CD4-positive, CD25-positive, alpha-beta regulatory T cell (primary cell): ENCODE measurements at regions not wholly inside any gene's neighbourhood (a gene's known extent, or its start where the extent isn't known, plus 50 kb on each side); places are given as distances from the start of the nearest gene placed in this dataset.

ENCODE experiments used
- ATAC-seq, 2 donors: fragments of 150-1000 bp; cut with Tn5 transposase; one replicate each; pipeline ENCODE4 v1.10.0; 2021; ENCODE audit warnings: low read depth in 2 of 2, moderate number of reproducible peaks in 2 of 2, moderate library complexity in 1 of 2
- DNase-seq, 3 donors: peaks; one replicate each; pipeline versions ENCODE4 v3.0.0 to v3.0.0-alpha.2; 2012 to 2022; ENCODE audit warnings: mixed read lengths in 1 of 3
- H3K27ac ChIP-seq: one replicate; pipeline ENCODE4 v1.7.0; 2013; ENCODE audit warnings: mild to moderate bottlenecking, low read length; ENCODE audit not compliant: insufficient read depth, poor library complexity, severe bottlenecking
- H3K27me3 ChIP-seq: one replicate; pipeline ENCODE4 v1.7.0; 2013; ENCODE audit warnings: low read length; ENCODE audit not compliant: control insufficient read depth, insufficient read depth
- H3K36me3 ChIP-seq: one replicate; pipeline ENCODE4 v1.7.0; 2013; ENCODE audit warnings: mild to moderate bottlenecking, low read length, moderate library complexity; ENCODE audit not compliant: control insufficient read depth, insufficient read depth
- H3K4me1 ChIP-seq: 2 replicates; pipeline ENCODE4 v1.7.0; 2013; ENCODE audit warnings: mild to moderate bottlenecking, low read length; ENCODE audit not compliant: insufficient read depth, control insufficient read depth, poor library complexity, severe bottlenecking
- H3K4me3 ChIP-seq: one replicate; pipeline ENCODE4 v1.7.0; 2013; ENCODE audit warnings: low read depth, mild to moderate bottlenecking, low read length, moderate library complexity
- H3K9me3 ChIP-seq, 2 experiments: 1 replicate in 1 of 2; 2 replicates in 1 of 2; pipeline ENCODE4 v1.7.0; 2013; ENCODE audit warnings: low read length in 2 of 2, mild to moderate bottlenecking in 1 of 2, moderate library complexity in 1 of 2; ENCODE audit not compliant: control insufficient read depth in 2 of 2
- H3K27ac Mint-ChIP-seq, 3 donors: one replicate each; pipeline ENCODE4 v1.8.0; 2020 to 2022; ENCODE audit warnings: mild to moderate bottlenecking in 3 of 3, mixed read lengths in 3 of 3, moderate library complexity in 2 of 3
- H3K27me3 Mint-ChIP-seq: one replicate; pipeline ENCODE4 v1.8.0; 2022; ENCODE audit warnings: mild to moderate bottlenecking, mixed read lengths
- H3K36me3 Mint-ChIP-seq: one replicate; pipeline ENCODE4 v1.8.0; 2020; ENCODE audit warnings: mixed read lengths
- H3K4me1 Mint-ChIP-seq, 4 donors: one replicate each; pipeline ENCODE4 v1.8.0; 2020 to 2022; ENCODE audit warnings: mixed read lengths in 4 of 4, mild to moderate bottlenecking in 1 of 4
- H3K4me3 Mint-ChIP-seq, 4 donors: one replicate each; pipeline ENCODE4 v1.8.0; 2020 to 2022; ENCODE audit warnings: mild to moderate bottlenecking in 4 of 4, mixed read lengths in 4 of 4, moderate library complexity in 3 of 4
- H3K9me3 Mint-ChIP-seq, 7 donors: one replicate each; pipeline ENCODE4 v1.8.0; 2020 to 2022; ENCODE audit warnings: mixed read lengths in 7 of 7, mild to moderate bottlenecking in 3 of 7, moderate library complexity in 2 of 7

GRCh38 chr4:100023800-100024199 lies 73.7 kb upstream of the H2AZ1 start:
- no peaks in the 10 kb centered on the region for H3K36me3 ChIP-seq
- H3K4me1 ChIP-seq = no peaks in the 10 kb centered on the region
- Mint-ChIP-seq H3K4me3 (no peak overlapping the region), H3K9me3 (peaks cover 0 to 2% (median 0%) of the 10 kb centered on the region in 7 donors), H3K36me3 (no peaks in the 10 kb centered on the region), H3K4me1 (no peaks in the 10 kb centered on the region), H3K27ac (no peak overlapping the region), H3K27me3 (peaks cover 12% of the 10 kb centered on the region)
- peaks cover 3% of the 10 kb centered on the region for H3K27me3 ChIP-seq
- no peaks in the 10 kb centered on the region for H3K9me3 ChIP-seq
- no peak overlapping the region for H3K27ac ChIP-seq
- ATAC-seq (no peak), DNase-seq (no peak)
- H3K4me3 ChIP-seq = no peak overlapping the region

GRCh38 chr4:100022792-100023222 lies 72.7 kb upstream of the H2AZ1 start:
- Mint-ChIP-seq H3K9me3 (peaks cover 0 to 2% (median 0%) of the 10 kb centered on the region in 7 donors), H3K27me3 (peaks cover 12% of the 10 kb centered on the region), H3K27ac (no peak overlapping the region), H3K36me3 (no peaks in the 10 kb centered on the region), H3K4me1 (no peaks in the 10 kb centered on the region), H3K4me3 (no peak overlapping the region)
- ATAC-seq = no peak
- H3K36me3 ChIP-seq = no peaks in the 10 kb centered on the region
- H3K27ac ChIP-seq = no peak overlapping the region
- no peak overlapping the region for H3K4me3 ChIP-seq
- peaks cover 5% of the 10 kb centered on the region for H3K27me3 ChIP-seq
- H3K4me1 ChIP-seq = no peaks in the 10 kb centered on the region
- no peak for DNase-seq
- H3K9me3 ChIP-seq = no peaks in the 10 kb centered on the region

- H3K27me3 ChIP-seq = peaks cover 5% of the 10 kb centered on the region
- no peaks in the 10 kb centered on the region for H3K36me3 Mint-ChIP-seq
- no peaks in the 10 kb centered on the region for H3K4me1 ChIP-seq
- no peaks in the 10 kb centered on the region for H3K9me3 ChIP-seq
- no peak overlapping the region for H3K27ac ChIP-seq
- H3K36me3 ChIP-seq = no peaks in the 10 kb centered on the region
- H3K27ac Mint-ChIP-seq = no peak overlapping the region
- H3K4me3 ChIP-seq = no peak overlapping the region
- no peaks in the 10 kb centered on the region for H3K4me1 Mint-ChIP-seq
- ATAC-seq (no peak), DNase-seq (no peak)
- peaks cover 12% of the 10 kb centered on the region for H3K27me3 Mint-ChIP-seq
- no peak overlapping the region for H3K4me3 Mint-ChIP-seq
- peaks cover 0 to 2% (median 0%) of the 10 kb centered on the region in 7 donors for H3K9me3 Mint-ChIP-seq
These were observed 69.7 kb upstream of the H2AZ1 start for GRCh38 chr4:100019821-100020220.

GRCh38 chr4:100017637-100018310 lies 67.7 kb upstream of the H2AZ1 start:
- H3K4me3 Mint-ChIP-seq = no peak overlapping the region
- Histone ChIP-seq H3K4me1 (no peaks in the 10 kb centered on the region), H3K36me3 (no peaks in the 10 kb centered on the region), H3K27ac (no peak overlapping the region), H3K27me3 (peaks cover 12% of the 10 kb centered on the region), H3K4me3 (no peak overlapping the region), H3K9me3 (no peaks in the 10 kb centered on the region)
- no peak for ATAC-seq
- H3K36me3 Mint-ChIP-seq = no peaks in the 10 kb centered on the region
- no peaks in the 10 kb centered on the region for H3K4me1 Mint-ChIP-seq
- no peak for DNase-seq
- peaks cover 9% of the 10 kb centered on the region for H3K27me3 Mint-ChIP-seq
- H3K27ac Mint-ChIP-seq = no peak overlapping the region
- peaks cover 0 to 2% (median 0%) of the 10 kb centered on the region in 7 donors for H3K9me3 Mint-ChIP-seq

GRCh38 chr4:100016191-100016590 lies 66.1 kb upstream of the H2AZ1 start:
- H3K27me3 Mint-ChIP-seq = peaks cover under 1% of the 10 kb centered on the region
- DNase-seq (no peak), ATAC-seq (no peak)
- H3K9me3 Mint-ChIP-seq = peaks cover 0 to 2% (median 0%) of the 10 kb centered on the region in 7 donors
- Histone ChIP-seq H3K4me1 (no peaks in the 10 kb centered on the region), H3K27ac (no peak overlapping the region), H3K9me3 (no peaks in the 10 kb centered on the region), H3K4me3 (no peak overlapping the region), H3K36me3 (no peaks in the 10 kb centered on the region), H3K27me3 (peaks cover 16% of the 10 kb centered on the region)
- H3K4me1 Mint-ChIP-seq = no peaks in the 10 kb centered on the region
- H3K27ac Mint-ChIP-seq = no peak overlapping the region
- H3K36me3 Mint-ChIP-seq = no peaks in the 10 kb centered on the region
- no peak overlapping the region for H3K4me3 Mint-ChIP-seq

GRCh38 chr4:100014616-100015015 lies 64.5 kb upstream of the H2AZ1 start:
- DNase-seq (no peak), ATAC-seq (no peak)
- Histone ChIP-seq H3K9me3 (no peaks in the 10 kb centered on the region), H3K4me1 (no peaks in the 10 kb centered on the region), H3K4me3 (no peak overlapping the region), H3K27ac (no peak overlapping the region), H3K27me3 (peaks cover 12% of the 10 kb centered on the region), H3K36me3 (no peaks in the 10 kb centered on the region)
- H3K27me3 Mint-ChIP-seq = peaks cover 5% of the 10 kb centered on the region
- no peak overlapping the region for H3K27ac Mint-ChIP-seq
- no peaks in the 10 kb centered on the region for H3K4me1 Mint-ChIP-seq
- H3K9me3 Mint-ChIP-seq = peaks cover 0 to 2% (median 0%) of the 10 kb centered on the region in 7 donors
- H3K36me3 Mint-ChIP-seq = no peaks in the 10 kb centered on the region
- H3K4me3 Mint-ChIP-seq = no peak overlapping the region

- peaks cover 0 to 4% (median 0%) of the 10 kb centered on the region in 7 donors for H3K9me3 Mint-ChIP-seq
- DNase-seq (no peak), ATAC-seq (no peak)
- peaks cover 15% of the 10 kb centered on the region for H3K27me3 Mint-ChIP-seq
- no peaks in the 10 kb centered on the region for H3K36me3 ChIP-seq
- H3K27me3 ChIP-seq = peaks cover 14% of the 10 kb centered on the region
- no peaks in the 10 kb centered on the region for H3K36me3 Mint-ChIP-seq
- no peak overlapping the region for H3K27ac ChIP-seq
- no peaks in the 10 kb centered on the region for H3K9me3 ChIP-seq
- H3K27ac Mint-ChIP-seq = no peak overlapping the region
- H3K4me1 ChIP-seq = no peaks in the 10 kb centered on the region
- H3K4me3 ChIP-seq = no peak overlapping the region
- no peak overlapping the region for H3K4me3 Mint-ChIP-seq
- no peaks in the 10 kb centered on the region for H3K4me1 Mint-ChIP-seq
These were observed 59.4 kb upstream of the H2AZ1 start for GRCh38 chr4:100009490-100009889.

GRCh38 chr4:100008048-100008447 lies 58.0 kb upstream of the H2AZ1 start:
- no peak overlapping the region for H3K27ac ChIP-seq
- no peaks in the 10 kb centered on the region for H3K4me1 ChIP-seq
- Mint-ChIP-seq H3K4me3 (no peak overlapping the region), H3K27me3 (peaks cover 15% of the 10 kb centered on the region), H3K27ac (no peak overlapping the region), H3K4me1 (no peaks in the 10 kb centered on the region), H3K36me3 (no peaks in the 10 kb centered on the region), H3K9me3 (peaks cover 0 to 4% (median 0%) of the 10 kb centered on the region in 7 donors)
- DNase-seq = no peak
- ATAC-seq = no peak
- no peaks in the 10 kb centered on the region for H3K36me3 ChIP-seq
- peaks cover 9% of the 10 kb centered on the region for H3K27me3 ChIP-seq
- H3K9me3 ChIP-seq = no peaks in the 10 kb centered on the region
- no peak overlapping the region for H3K4me3 ChIP-seq
